ENCODE measurements at regions not wholly inside any gene's neighbourhood (a gene's known extent, or its start where the extent isn't known, plus 50 kb on each side); places are given as distances from the start of the nearest gene placed in this dataset.

DNA sequence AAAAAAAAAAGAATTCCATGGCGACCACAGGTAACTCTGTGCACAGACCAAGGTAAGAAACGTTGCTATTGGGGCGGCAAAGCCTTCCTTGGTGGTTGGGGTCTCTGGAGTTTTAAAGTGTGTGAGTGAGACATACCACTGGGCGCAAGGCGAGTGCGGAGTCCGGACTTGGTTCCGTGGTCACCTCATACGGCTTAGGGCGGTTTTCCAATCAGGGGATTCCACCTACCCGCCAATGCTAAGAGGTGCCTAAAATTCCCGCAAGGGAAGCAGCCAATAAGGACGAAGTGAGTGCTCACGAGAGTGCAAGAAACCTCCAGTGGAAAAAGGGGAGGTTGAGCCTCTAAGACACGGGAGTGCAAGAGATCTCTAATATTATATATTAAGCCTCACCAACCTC lies 68.6 kb upstream of the PRSS16 start:
- TF ChIP-seq, protein P1, sequence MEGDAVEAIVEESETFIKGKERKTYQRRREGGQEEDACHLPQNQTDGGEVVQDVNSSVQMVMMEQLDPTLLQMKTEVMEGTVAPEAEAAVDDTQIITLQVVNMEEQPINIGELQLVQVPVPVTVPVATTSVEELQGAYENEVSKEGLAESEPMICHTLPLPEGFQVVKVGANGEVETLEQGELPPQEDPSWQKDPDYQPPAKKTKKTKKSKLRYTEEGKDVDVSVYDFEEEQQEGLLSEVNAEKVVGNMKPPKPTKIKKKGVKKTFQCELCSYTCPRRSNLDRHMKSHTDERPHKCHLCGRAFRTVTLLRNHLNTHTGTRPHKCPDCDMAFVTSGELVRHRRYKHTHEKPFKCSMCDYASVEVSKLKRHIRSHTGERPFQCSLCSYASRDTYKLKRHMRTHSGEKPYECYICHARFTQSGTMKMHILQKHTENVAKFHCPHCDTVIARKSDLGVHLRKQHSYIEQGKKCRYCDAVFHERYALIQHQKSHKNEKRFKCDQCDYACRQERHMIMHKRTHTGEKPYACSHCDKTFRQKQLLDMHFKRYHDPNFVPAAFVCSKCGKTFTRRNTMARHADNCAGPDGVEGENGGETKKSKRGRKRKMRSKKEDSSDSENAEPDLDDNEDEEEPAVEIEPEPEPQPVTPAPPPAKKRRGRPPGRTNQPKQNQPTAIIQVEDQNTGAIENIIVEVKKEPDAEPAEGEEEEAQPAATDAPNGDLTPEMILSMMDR (IDR thresholded peaks at IDR 0.05; ENCODE audit: low read length), result no peak
- TF ChIP-seq EZH2 (IDR thresholded peaks at IDR 0.05; ENCODE audit: borderline replicate concordance, low read length), result no peak

Measured in OCI-LY1 (cell line).